Endodermal cell (in vitro differentiated cells): ENCODE measurements at regions not wholly inside any gene's neighbourhood (a gene's known extent, or its start where the extent isn't known, plus 50 kb on each side); places are given as distances from the start of the nearest gene placed in this dataset.

Experiments used
- DNase-seq: peaks from one replicate; pipeline ENCODE4 v3.0.0-alpha.2; 2017
- H3K27ac ChIP-seq: 2 replicates; pipeline ENCODE4 v1.5.1; 2013; ENCODE audit warnings: mild to moderate bottlenecking, low read depth, low read length, moderate library complexity
- H3K27me3 ChIP-seq: 2 replicates; pipeline ENCODE4 v1.6.1; 2013; ENCODE audit warnings: mild to moderate bottlenecking, low read length, moderate library complexity; ENCODE audit not compliant: insufficient read depth, control insufficient read depth, poor library complexity, severe bottlenecking
- H3K36me3 ChIP-seq: 2 replicates; pipeline ENCODE4 v1.7.0; 2013; ENCODE audit warnings: mild to moderate bottlenecking, low read length, moderate library complexity; ENCODE audit not compliant: control insufficient read depth, insufficient read depth
- H3K4me1 ChIP-seq: one replicate; pipeline ENCODE4 v1.7.0; 2013; ENCODE audit warnings: low read length; ENCODE audit not compliant: control insufficient read depth, insufficient read depth
- H3K4me3 ChIP-seq: 2 replicates; pipeline ENCODE4 v1.5.1; 2013; ENCODE audit warnings: mild to moderate bottlenecking, low read length, moderate library complexity
- H3K9ac ChIP-seq: 2 replicates; pipeline ENCODE4 v1.6.1; 2013; ENCODE audit warnings: mild to moderate bottlenecking, low read length, moderate library complexity; ENCODE audit not compliant: poor library complexity, severe bottlenecking; ENCODE audit errors: extremely low read depth
- H3K9me3 ChIP-seq: 2 replicates; pipeline ENCODE4 v1.6.1; 2013; ENCODE audit warnings: mild to moderate bottlenecking, low read length, moderate library complexity; ENCODE audit not compliant: control insufficient read depth
- H3K27ac Mint-ChIP-seq: 2 replicates; pipeline ENCODE4 v1.8.0; 2020; ENCODE audit warnings: mixed read lengths
- H3K27me3 Mint-ChIP-seq: 2 replicates; pipeline ENCODE4 v1.8.0; 2021; ENCODE audit warnings: mild to moderate bottlenecking, mixed read lengths; ENCODE audit not compliant: insufficient read depth
- H3K36me3 Mint-ChIP-seq: 2 replicates; pipeline ENCODE4 v1.8.0; 2020; ENCODE audit warnings: low read depth, mixed read lengths
- H3K4me1 Mint-ChIP-seq: 2 replicates; pipeline ENCODE4 v1.8.0; 2020; ENCODE audit warnings: mixed read lengths
- H3K4me3 Mint-ChIP-seq: 2 replicates; pipeline ENCODE4 v1.8.0; 2020; ENCODE audit warnings: mild to moderate bottlenecking, moderate library complexity, mixed read lengths
- H3K9me3 Mint-ChIP-seq: 2 replicates; pipeline ENCODE4 v1.8.0; 2020; ENCODE audit warnings: mild to moderate bottlenecking, mixed read lengths
- CTCF ChIP-seq: fragments of 200-600 bp; sonication (generic); conservative IDR thresholded peaks from 2 replicates; pipeline ENCODE4 v1.5.0; 2021; ENCODE audit warnings: antibody characterized with exemption, mild to moderate bottlenecking
- whole genome bisulfite sequencing, 2 experiments: methylation state at CpG; one replicate each; pipeline versions ENCODE4 v1.1.5 to v1.1.7; 2013; ENCODE audit warnings: missing lambda C conversion rate in 2 of 2, mixed read lengths in 1 of 2; ENCODE audit not compliant: insufficient coverage in 1 of 2, insufficient read length in 1 of 2; 5-methylcytosine and 5-hydroxymethylcytosine counted together

DNA sequence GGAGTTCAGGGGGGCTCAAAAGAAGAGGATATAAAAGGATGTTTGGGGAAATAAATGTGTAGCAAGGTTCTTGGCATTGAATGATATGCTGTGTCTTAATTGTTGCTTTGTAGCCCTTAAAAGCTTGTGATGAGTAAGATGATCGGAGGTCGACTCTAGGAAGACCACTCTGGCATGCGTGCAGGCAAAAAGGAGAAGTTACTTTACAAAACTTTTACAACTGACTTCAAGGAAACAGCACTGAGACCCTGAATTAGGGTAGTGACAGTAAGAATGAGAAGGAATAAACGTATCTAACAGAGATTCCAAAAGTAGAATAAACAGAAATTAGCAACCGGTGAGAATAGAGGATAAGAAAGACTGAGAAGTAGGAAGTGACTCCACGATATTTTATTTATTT, 228.7 kb upstream of the TANK start:
- H3K4me3 Mint-ChIP-seq = no peak overlapping the region
- Histone ChIP-seq H3K27me3 (no peaks in the 10 kb centered on the region), H3K36me3 (no peaks in the 10 kb centered on the region), H3K4me1 (no peaks in the 10 kb centered on the region), H3K27ac (no peak overlapping the region), H3K9me3 (no peaks in the 10 kb centered on the region), H3K4me3 (no peak overlapping the region), H3K9ac (no peak overlapping the region)
- H3K27me3 Mint-ChIP-seq = no peaks in the 10 kb centered on the region
- WGBS, 2 experiments = 95 to 98% methylated on average over 5 to 6 of the region's 6 CpGs
- no peak overlapping the region for H3K27ac Mint-ChIP-seq
- TF ChIP-seq CTCF = no peak
- H3K36me3 Mint-ChIP-seq = no peaks in the 10 kb centered on the region
- H3K9me3 Mint-ChIP-seq = no peaks in the 10 kb centered on the region
- no peak for DNase-seq
- peaks cover 18% of the 10 kb centered on the region for H3K4me1 Mint-ChIP-seq

DNA sequence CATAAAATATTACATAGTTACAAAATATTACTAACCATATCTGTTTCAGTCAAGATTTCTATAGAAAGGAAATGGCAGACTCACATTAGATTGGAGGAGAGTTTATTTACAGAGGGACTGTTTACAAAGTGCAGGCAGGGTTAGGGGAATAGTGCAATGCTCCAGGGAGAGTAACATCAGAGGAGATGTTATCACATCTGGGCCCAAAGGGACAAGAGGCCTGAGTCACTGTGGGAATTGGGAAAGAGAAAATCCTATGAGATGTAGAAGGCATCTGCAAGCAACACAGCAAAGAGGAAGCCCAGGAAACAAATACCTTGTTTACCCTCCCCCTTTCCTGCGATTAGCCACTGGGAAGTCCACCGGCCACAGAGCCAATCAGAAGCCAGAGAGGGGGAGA, 227.3 kb upstream of the TANK start:
- Mint-ChIP-seq H3K9me3 (no peaks in the 10 kb centered on the region), H3K27me3 (no peaks in the 10 kb centered on the region), H3K36me3 (no peaks in the 10 kb centered on the region), H3K27ac (no peak overlapping the region), H3K4me1 (peaks cover 18% of the 10 kb centered on the region), H3K4me3 (no peak overlapping the region)
- Histone ChIP-seq H3K27me3 (no peaks in the 10 kb centered on the region), H3K4me1 (no peaks in the 10 kb centered on the region), H3K9ac (no peak overlapping the region), H3K9me3 (no peaks in the 10 kb centered on the region), H3K27ac (no peak overlapping the region), H3K36me3 (no peaks in the 10 kb centered on the region), H3K4me3 (no peak overlapping the region)
- no peak for DNase-seq
- 100% methylated on average over 2 of the region's 2 CpGs; no CpG with 5 or more reads in 1 of the 2 experiments for WGBS, 2 experiments
- no peak for TF ChIP-seq CTCF

GRCh38 chr2:160934263-160934662, 226.0 kb upstream of the TANK start:
- H3K27me3 Mint-ChIP-seq = no peaks in the 10 kb centered on the region
- 88 to 89% methylated on average over 1 to 4 of the region's 4 CpGs for WGBS, 2 experiments
- no peaks in the 10 kb centered on the region for H3K9me3 Mint-ChIP-seq
- no peaks in the 10 kb centered on the region for H3K36me3 Mint-ChIP-seq
- Histone ChIP-seq H3K9me3 (no peaks in the 10 kb centered on the region), H3K27me3 (no peaks in the 10 kb centered on the region), H3K4me3 (no peak overlapping the region), H3K36me3 (no peaks in the 10 kb centered on the region), H3K27ac (no peak overlapping the region), H3K9ac (no peak overlapping the region), H3K4me1 (no peaks in the 10 kb centered on the region)
- H3K4me3 Mint-ChIP-seq = no peak overlapping the region
- TF ChIP-seq CTCF = no peak
- no peak overlapping the region for H3K27ac Mint-ChIP-seq
- peaks cover 18% of the 10 kb centered on the region for H3K4me1 Mint-ChIP-seq
- DNase-seq = no peak
